UCSD-AML1 (cell line): ENCODE measurements at regions not wholly inside any gene's neighbourhood (a gene's known extent, or its start where the extent isn't known, plus 50 kb on each side); places are given as distances from the start of the nearest gene placed in this dataset.

Experiments used
- DNase-seq: peaks from one replicate; lab custom pipeline; 2025; ENCODE audit not compliant: unreplicated experiment; lab: John Stamatoyannopoulos, UW

- DNase-seq, result no peak
Observed at GRCh38 chr7:26487780-26488515, 196.3 kb downstream of the SNX10 start.

- DNase-seq, result no peak
Observed at GRCh38 chr7:26489391-26489790, 197.7 kb downstream of the SNX10 start.

- DNase-seq, result no peak
Observed at GRCh38 chr7:26489906-26490639, 198.4 kb downstream of the SNX10 start.

DNA sequence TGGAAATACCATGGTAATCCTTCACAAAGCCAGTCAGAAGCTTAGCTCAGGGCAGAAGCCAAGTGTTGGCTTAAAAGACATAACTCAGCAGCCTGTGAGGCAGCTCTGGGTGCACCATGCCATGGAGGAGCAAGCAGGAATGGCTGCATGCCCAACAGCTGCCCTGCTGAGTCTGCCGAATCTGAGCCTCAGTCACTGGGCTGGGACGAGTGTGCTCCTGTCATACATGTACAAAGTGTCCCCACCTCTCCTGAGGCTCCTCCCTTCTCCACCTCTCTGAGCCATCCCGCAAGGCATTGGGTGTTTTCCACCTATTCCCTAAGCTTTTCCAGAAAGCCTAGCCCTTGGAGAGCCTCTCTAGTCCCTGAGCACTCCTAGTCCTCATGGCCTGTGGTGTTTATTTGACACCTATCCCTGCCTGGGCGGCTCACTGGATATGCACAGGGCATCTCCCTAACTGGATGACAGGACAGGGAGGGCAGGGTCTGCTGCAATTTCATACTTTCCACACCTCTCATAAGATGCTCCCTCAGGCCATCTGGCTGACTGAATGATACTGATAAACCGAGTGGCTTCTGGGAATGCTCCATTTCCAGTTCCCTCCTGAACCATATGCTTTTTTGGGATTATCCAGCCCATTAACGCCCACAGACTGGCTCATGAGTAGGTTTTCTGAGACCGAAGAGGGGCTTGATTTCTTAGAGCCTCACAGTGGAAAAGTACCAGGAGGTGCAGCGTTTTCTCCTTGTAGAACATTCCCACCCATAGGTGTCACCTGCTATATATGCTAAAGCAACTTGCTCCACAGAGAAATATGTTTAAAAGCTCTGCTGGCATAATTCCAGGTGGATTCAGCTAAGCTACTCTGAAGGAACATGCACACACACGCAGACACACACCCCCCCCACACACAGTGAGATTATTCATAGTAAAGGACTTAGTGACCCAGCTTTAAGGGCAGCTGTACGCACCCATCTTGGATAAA lies 199.3 kb downstream of the SNX10 start:
- DNase-seq, result no peak

DNA sequence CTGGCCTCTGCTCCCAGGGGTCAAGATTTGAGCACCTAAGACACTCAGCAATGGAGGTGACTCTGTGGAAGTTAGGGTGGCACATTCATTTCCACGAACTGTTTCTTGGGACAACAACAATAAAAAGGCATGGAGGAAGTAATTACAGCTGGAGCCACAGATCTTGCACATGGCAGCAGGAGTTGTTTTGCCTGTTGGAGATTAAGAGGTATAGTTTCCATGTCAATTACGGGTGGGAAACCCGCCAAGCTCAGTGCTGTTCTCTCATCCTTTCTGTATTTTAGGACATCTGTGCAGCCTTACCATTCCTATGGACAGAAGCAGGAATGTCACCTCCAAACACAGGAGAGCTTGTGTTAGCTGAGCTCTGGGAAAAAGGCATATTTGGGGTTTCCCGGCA lies 201.2 kb downstream of the SNX10 start:
- DNase-seq, result no peak

DNA sequence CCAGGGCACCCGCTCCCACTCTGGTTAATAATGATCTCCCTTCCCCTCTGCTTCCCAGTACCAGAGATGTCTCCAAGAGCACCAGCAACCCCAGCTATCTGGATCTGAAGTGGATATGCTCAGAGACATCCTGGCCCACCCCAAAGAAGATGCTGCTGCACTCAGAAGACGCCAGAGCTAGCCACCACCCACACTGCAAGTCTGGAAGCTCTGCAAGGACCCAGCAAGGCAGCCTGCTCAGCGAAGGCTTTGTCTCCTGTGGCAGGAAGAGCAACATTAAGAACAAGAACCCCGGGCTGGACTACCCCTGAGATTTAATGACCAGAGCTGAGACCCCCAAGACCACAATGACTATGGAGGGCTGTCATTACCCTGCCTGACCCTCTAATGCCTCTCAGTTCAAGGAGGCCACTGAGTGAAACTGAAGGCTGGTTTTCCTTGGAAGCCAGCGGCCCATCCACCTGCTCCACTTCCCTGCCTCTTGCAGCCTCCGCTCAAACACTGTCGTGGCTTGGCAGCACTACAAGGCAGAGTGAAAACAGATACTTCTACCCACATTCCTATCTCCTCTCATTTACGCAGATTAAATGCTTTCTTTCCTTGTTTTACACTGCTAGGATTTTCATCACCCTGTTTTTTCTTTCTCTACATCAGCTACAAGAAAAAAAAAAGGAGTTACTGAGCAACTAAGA lies 202.2 kb downstream of the SNX10 start:
- DNase-seq, result no peak

GRCh38 chr7:26495569-26495968 lies 203.9 kb downstream of the SNX10 start:
- DNase-seq, result no peak

DNA sequence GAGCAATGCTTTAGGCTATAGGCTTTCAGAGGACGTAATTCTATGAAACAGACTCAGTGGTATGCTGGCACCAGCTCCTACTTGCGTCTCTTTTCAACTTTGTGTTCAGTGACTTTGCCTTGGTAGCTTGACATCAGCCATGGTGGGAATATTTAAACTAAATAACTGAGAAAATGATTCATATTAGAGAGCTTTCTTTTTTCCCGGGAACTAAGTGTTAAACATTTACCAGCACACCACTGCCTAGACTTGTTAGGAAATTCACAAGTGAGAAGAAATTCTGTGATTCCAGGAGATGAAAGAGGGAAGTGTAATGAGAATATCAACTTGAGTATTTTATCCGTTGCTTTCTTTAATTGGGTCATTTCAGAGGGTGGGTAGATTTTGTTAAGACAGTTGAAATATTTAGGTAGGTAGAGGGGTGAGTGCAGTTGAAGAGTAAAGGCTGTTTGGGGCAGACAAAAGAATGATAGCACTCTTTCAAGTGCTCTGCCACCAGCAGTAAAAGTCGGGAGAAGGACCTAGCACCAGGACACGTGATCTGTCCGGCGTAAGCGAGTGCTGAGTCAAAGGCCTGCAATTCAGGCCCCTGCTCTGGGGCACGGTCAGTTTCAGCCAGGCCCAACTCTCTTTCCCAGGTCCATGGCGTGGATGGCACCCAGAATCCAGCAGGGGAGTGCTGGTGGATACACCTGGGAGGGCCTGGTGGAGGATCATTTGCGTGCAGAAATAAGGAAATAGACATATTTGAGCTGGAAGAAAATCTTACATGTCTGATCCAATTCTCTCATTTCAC lies 206.3 kb downstream of the SNX10 start:
- no peak for DNase-seq

GRCh38 chr7:26499315-26499897 lies 207.7 kb downstream of the SNX10 start:
- no peak for DNase-seq

GRCh38 chr7:26500749-26501352 lies 209.2 kb downstream of the SNX10 start:
- no peak for DNase-seq

GRCh38 chr7:26504411-26505120 lies 212.9 kb downstream of the SNX10 start:
- no peak for DNase-seq

DNA sequence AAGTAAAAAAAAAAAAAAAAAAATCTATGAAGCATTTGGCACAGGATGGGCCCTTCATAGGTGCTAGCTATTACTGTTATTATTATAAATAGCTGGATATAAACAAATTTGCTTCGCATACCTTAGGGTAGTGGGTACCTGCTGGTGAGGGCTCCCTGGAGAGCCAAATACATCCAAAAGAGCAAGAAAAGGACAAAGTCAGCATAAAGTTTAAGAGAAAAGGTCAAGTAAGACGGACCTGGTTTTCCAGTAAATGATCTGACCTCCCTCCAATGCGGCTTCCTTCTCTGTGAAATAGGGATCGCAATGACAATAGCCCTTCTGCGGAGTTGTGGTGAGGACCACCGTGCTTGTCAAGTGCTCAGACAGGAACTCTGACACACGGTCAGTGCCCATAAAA lies 214.5 kb downstream of the SNX10 start:
- DNase-seq, result no peak

- no peak for DNase-seq
Observed at GRCh38 chr7:26507108-26507987, 215.7 kb downstream of the SNX10 start.

DNA sequence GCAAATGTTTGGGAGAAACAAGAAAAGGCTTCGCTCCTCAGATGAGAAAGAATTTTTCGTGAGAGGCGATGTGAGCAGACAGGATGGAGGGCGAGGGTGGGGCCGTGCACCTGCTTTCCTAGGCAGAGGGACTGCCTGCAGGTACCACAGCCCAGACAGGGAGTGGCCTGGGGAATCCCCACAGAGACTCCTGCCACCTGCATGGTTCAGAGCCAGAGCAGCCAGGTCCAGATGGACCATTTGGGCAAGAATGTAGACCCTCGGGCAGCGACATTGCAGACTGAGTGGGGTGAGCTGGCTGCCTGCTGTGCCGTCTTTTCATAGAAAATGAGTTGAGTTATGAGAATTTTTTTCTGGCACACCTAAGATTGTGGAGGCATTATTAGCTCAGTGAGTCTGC lies 216.8 kb downstream of the SNX10 start:
- DNase-seq, result no peak

- DNase-seq, result no peak
Observed at GRCh38 chr7:26508917-26509316, 217.3 kb downstream of the SNX10 start.

GRCh38 chr7:26510231-26510957 lies 218.7 kb downstream of the SNX10 start:
- DNase-seq, result no peak

- no peak for DNase-seq
Observed at GRCh38 chr7:26511866-26512265, 220.2 kb downstream of the SNX10 start.
